ENCODE measurements at regions not wholly inside any gene's neighbourhood (a gene's known extent, or its start where the extent isn't known, plus 50 kb on each side); places are given as distances from the start of the nearest gene placed in this dataset.

GRCh38 chr4:123455360-123455759 lies 58.8 kb downstream of the SPRY1 start:
- no peak for DNase-seq

- DNase-seq, result no peak
Measured at GRCh38 chr4:123462007-123462406, 65.4 kb downstream of the SPRY1 start.

- no peak for DNase-seq
Measured at GRCh38 chr4:123463869-123464268, 67.3 kb downstream of the SPRY1 start.

- no peak for DNase-seq
Measured at GRCh38 chr4:123465416-123465815, 68.8 kb downstream of the SPRY1 start.

- no peak for DNase-seq
Measured at GRCh38 chr4:123466080-123466785, 69.6 kb downstream of the SPRY1 start.

- DNase-seq, result no peak
Measured at GRCh38 chr4:123468479-123469031, 72.0 kb downstream of the SPRY1 start.

GRCh38 chr4:123469245-123469644 lies 72.7 kb downstream of the SPRY1 start:
- DNase-seq, result no peak

- DNase-seq, result no peak
Measured at GRCh38 chr4:123469696-123470095, 73.1 kb downstream of the SPRY1 start.

- no peak for DNase-seq
Measured at GRCh38 chr4:123470640-123471039, 74.0 kb downstream of the SPRY1 start.

- no peak for DNase-seq
Measured at GRCh38 chr4:123471655-123472369, 75.2 kb downstream of the SPRY1 start.

- no peak for DNase-seq
Measured at GRCh38 chr4:123474817-123475216, 78.2 kb downstream of the SPRY1 start.

- no peak for DNase-seq
Measured at GRCh38 chr4:123476089-123476488, 79.5 kb downstream of the SPRY1 start.

GRCh38 chr4:123477711-123478209 lies 81.2 kb downstream of the SPRY1 start:
- peak; percentile 62 for DNase-seq

GRCh38 chr4:123478859-123479345 lies 82.3 kb downstream of the SPRY1 start:
- DNase-seq, result peak; percentile 49

GRCh38 chr4:123479944-123480343 lies 83.3 kb downstream of the SPRY1 start:
- no peak for DNase-seq

GRCh38 chr4:123480706-123481418 lies 84.3 kb downstream of the SPRY1 start:
- no peak for DNase-seq

- DNase-seq, result no peak
Measured at GRCh38 chr4:123481717-123482116, 85.1 kb downstream of the SPRY1 start.

- DNase-seq, result no peak
Measured at GRCh38 chr4:123484291-123484926, 87.8 kb downstream of the SPRY1 start.

GRCh38 chr4:123485601-123486000 lies 89.0 kb downstream of the SPRY1 start:
- no peak for DNase-seq

GRCh38 chr4:123488916-123489315 lies 92.3 kb downstream of the SPRY1 start:
- no peak for DNase-seq

GRCh38 chr4:123495530-123495929 lies 98.9 kb downstream of the SPRY1 start:
- no peak for DNase-seq

GRCh38 chr4:123496421-123496820 lies 99.8 kb downstream of the SPRY1 start:
- DNase-seq, result no peak

GRCh38 chr4:123497340-123497739 lies 100.7 kb downstream of the SPRY1 start:
- DNase-seq, result no peak

Data from right forelimb (tissue), 1 donor.